DMS53 treated with DMSO at 0.1 percent for 48 hours (cell line): ENCODE measurements at regions not wholly inside any gene's neighbourhood (a gene's known extent, or its start where the extent isn't known, plus 50 kb on each side); places are given as distances from the start of the nearest gene placed in this dataset.

Experiments used
- DNase-seq: peaks from one replicate; lab custom pipeline; 2025; ENCODE audit not compliant: unreplicated experiment; lab: John Stamatoyannopoulos, UW

- no peak for DNase-seq
These were observed 141.9 kb downstream of the SLC4A3 start for GRCh38 chr2:219769090-219769910.

GRCh38 chr2:219772103-219772635 is 144.7 kb downstream of the SLC4A3 start:
- peak; percentile 57 for DNase-seq

- no peak for DNase-seq
These were observed 145.3 kb downstream of the SLC4A3 start for GRCh38 chr2:219772697-219773096.

- no peak for DNase-seq
These were observed 148.1 kb downstream of the SLC4A3 start for GRCh38 chr2:219775506-219775905.

GRCh38 chr2:219777388-219777787 is 150.0 kb downstream of the SLC4A3 start:
- DNase-seq: no peak

- DNase-seq: no peak
These were observed 150.8 kb downstream of the SLC4A3 start for GRCh38 chr2:219778189-219778588.

- DNase-seq: no peak
These were observed 155.4 kb downstream of the SLC4A3 start for GRCh38 chr2:219782737-219783348.

GRCh38 chr2:219783359-219783975 is 156.0 kb downstream of the SLC4A3 start:
- no peak for DNase-seq

- no peak for DNase-seq
These were observed 156.7 kb downstream of the SLC4A3 start for GRCh38 chr2:219784178-219784577.

- DNase-seq: no peak
These were observed 162.0 kb downstream of the SLC4A3 start for GRCh38 chr2:219789476-219789875.

- no peak for DNase-seq
These were observed 165.0 kb downstream of the SLC4A3 start for GRCh38 chr2:219792446-219792845.

- DNase-seq: no peak
These were observed 171.0 kb downstream of the SLC4A3 start for GRCh38 chr2:219798430-219798829.

- DNase-seq: no peak
These were observed 175.9 kb downstream of the SLC4A3 start for GRCh38 chr2:219803294-219803693.

- no peak for DNase-seq
These were observed 183.5 kb downstream of the SLC4A3 start for GRCh38 chr2:219810895-219811294.

GRCh38 chr2:219812672-219813071 is 185.2 kb downstream of the SLC4A3 start:
- no peak for DNase-seq

- no peak for DNase-seq
These were observed 193.3 kb downstream of the SLC4A3 start for GRCh38 chr2:219820767-219821166.

- DNase-seq: no peak
These were observed 196.1 kb downstream of the SLC4A3 start for GRCh38 chr2:219823574-219823973.

- DNase-seq: no peak
These were observed 197.6 kb downstream of the SLC4A3 start for GRCh38 chr2:219824996-219825395.

- DNase-seq: no peak
These were observed 200.7 kb downstream of the SLC4A3 start for GRCh38 chr2:219828127-219828526.

GRCh38 chr2:219829667-219830352 is 202.4 kb downstream of the SLC4A3 start:
- no peak for DNase-seq

GRCh38 chr2:219830353-219830738 is 202.9 kb downstream of the SLC4A3 start:
- DNase-seq: no peak
